Erythroblast (primary cell): ENCODE measurements at regions not wholly inside any gene's neighbourhood (a gene's known extent, or its start where the extent isn't known, plus 50 kb on each side); places are given as distances from the start of the nearest gene placed in this dataset.

Experiments used
- GATA1 ChIP-seq: IDR thresholded peaks from 2 replicates; pipeline ENCODE4 v1.6.1; 2011; ENCODE audit warnings: low read depth, mild to moderate bottlenecking, control low read depth, low read length, moderate library complexity
- POLR2A ChIP-seq: IDR thresholded peaks from 2 replicates; pipeline ENCODE4 v1.6.1; 2011; ENCODE audit warnings: mild to moderate bottlenecking, low read length

- TF ChIP-seq POLR2A (no peak), GATA1 (no peak)
Measured at GRCh38 chr5:66441351-66441750, 154.8 kb upstream of the MAST4 start.
